ENCODE measurements at regions not wholly inside any gene's neighbourhood (a gene's known extent, or its start where the extent isn't known, plus 50 kb on each side); places are given as distances from the start of the nearest gene placed in this dataset.

- no peaks in the 10 kb centered on the region for H3K27me3 ChIP-seq (ENCODE audit: control insufficient read depth in 2 of 2, insufficient read depth in 2 of 2, low read length in 2 of 2)
- CTCF ChIA-PET, result no interaction called here
- dilution Hi-C loops (cut with MboI; ENCODE audit: extremely low pct_ligation_motif_present, low sequenced_read_pairs), result no loop called here
Observed at GRCh38 chr14:44428231-44428945, 78.7 kb downstream of the FSCB start.

More at GRCh38 chr14:44428231-44428945, 78.7 kb downstream of the FSCB start:
- no peak overlapping the region for H2AFZ ChIP-seq (ENCODE audit: low read depth, low read length)
- H3K4me1 ChIP-seq (ENCODE audit: control insufficient read depth, extremely low read depth, insufficient read depth, low read length), result no peaks in the 10 kb centered on the region
- no peaks in the 10 kb centered on the region for H3K9me1 ChIP-seq (replicated peaks; ENCODE audit: control insufficient read depth, extremely low read depth, insufficient read depth, low read length)
- no peak for TF ChIP-seq POLR2AphosphoS5 (IDR thresholded peaks at IDR 0.05; ENCODE audit: insufficient read depth, low read depth, low read length)
- no peak for TF ChIP-seq EZH2 (IDR thresholded peaks at IDR 0.05; ENCODE audit: borderline replicate concordance, low read depth, low read length, severe bottlenecking)
- TF ChIP-seq POLR2A (IDR thresholded peaks at IDR 0.05; ENCODE audit: low read depth, low read length), result no peak
- no peak for TF ChIP-seq FOS (IDR thresholded peaks at IDR 0.05; ENCODE audit: borderline replicate concordance, insufficient read depth, low read length)
- no peak for TF ChIP-seq MYC (IDR thresholded peaks at IDR 0.05; ENCODE audit: low read depth, low read length)
- no peak for TF ChIP-seq JUN (IDR thresholded peaks at IDR 0.05; ENCODE audit: borderline replicate concordance, insufficient read depth, insufficient read length, low read depth)
- TF ChIP-seq CTCF (IDR thresholded peaks at IDR 0.05; ENCODE audit: extremely low read depth in 1 of 2, insufficient read depth in 1 of 2, low read depth in 1 of 2, low read length in 2 of 2), result no peak
- TF ChIP-seq MAX (IDR thresholded peaks at IDR 0.05; ENCODE audit: insufficient read depth, insufficient read length), result no peak
- TF ChIP-seq GATA2 (IDR thresholded peaks at IDR 0.05; ENCODE audit: insufficient read depth, insufficient read length, low read depth, low read length), result no peak
- no peak overlapping the region for H3K27ac ChIP-seq (ENCODE audit: insufficient read depth, low read depth, low read length)
- intact Hi-C loops (cut with micrococcal nuclease), result no loop called here
- DNase-seq (ENCODE audit: low read depth, low spot score) (no peak), FAIRE-seq (no peak)
- POLR2A ChIA-PET, result no interaction called here
- no peak overlapping the region for H3K4me3 ChIP-seq (replicated peaks in 1 of 3; ENCODE audit: insufficient read depth in 1 of 3, low read depth in 1 of 3, low read length in 3 of 3)
- H3K79me2 ChIP-seq (ENCODE audit: control insufficient read depth, insufficient read depth, low read length), result no peaks in the 10 kb centered on the region
- H3K36me3 ChIP-seq (ENCODE audit: control insufficient read depth in 2 of 2, extremely low read depth in 1 of 2, insufficient read depth in 2 of 2, low read length in 2 of 2), result no peaks in the 10 kb centered on the region
- no peaks in the 10 kb centered on the region for H4K20me1 ChIP-seq (replicated peaks; ENCODE audit: control insufficient read depth, extremely low read depth, insufficient read depth, low read length)
- H3K9me3 ChIP-seq (replicated peaks; ENCODE audit: control insufficient read depth, insufficient read depth, low read length), result no peaks in the 10 kb centered on the region
- no TSS peak for BruUV-seq (replicated peaks)
- H3K4me2 ChIP-seq (ENCODE audit: insufficient read depth, low read length), result no peak overlapping the region
- no peak overlapping the region for H3K9ac ChIP-seq (replicated peaks; ENCODE audit: extremely low read depth, insufficient read depth, low read length)

Measured in endothelial cell of umbilical vein (primary cell).